ENCODE measurements at regions not wholly inside any gene's neighbourhood (a gene's known extent, or its start where the extent isn't known, plus 50 kb on each side); places are given as distances from the start of the nearest gene placed in this dataset.

GRCh38 chr9:13929013-13929412 is 384.9 kb downstream of the NFIB start:
- Histone ChIP-seq H4K20me1 (ENCODE audit: control insufficient read depth, insufficient read depth, low read depth, low read length) (no peaks in the 10 kb centered on the region), H3K36me3 (ENCODE audit: control insufficient read depth, low read length) (no peaks in the 10 kb centered on the region), H3F3A (ENCODE audit: control insufficient read depth, insufficient read depth) (no peaks in the 10 kb centered on the region), H3K27ac (ENCODE audit: low read depth, low read length) (no peak overlapping the region), H3K4me1 (ENCODE audit: control insufficient read depth, low read length) (no peaks in the 10 kb centered on the region), H3K4me3 (ENCODE audit: low read length) (no peak overlapping the region), H3K9me2 (replicated peaks; ENCODE audit: control insufficient read depth, low read length) (no peaks in the 10 kb centered on the region), H3K27me3 (ENCODE audit: control insufficient read depth, low read length) (no peaks in the 10 kb centered on the region), H3K79me2 (ENCODE audit: control insufficient read depth, low read length) (no peaks in the 10 kb centered on the region), H3K4me2 (ENCODE audit: low read length) (no peak overlapping the region), H3K9me3 (ENCODE audit: control insufficient read depth, insufficient read depth, low read length) (no peaks in the 10 kb centered on the region)
- TF ChIP-seq EZH2phosphoT487 (IDR thresholded peaks at IDR 0.05; ENCODE audit: borderline replicate concordance, low read length) (no peak), CTCF (IDR thresholded peaks at IDR 0.05; ENCODE audit: low read depth, low read length, poor library complexity, severe bottlenecking) (no peak)

GRCh38 chr9:13923381-13923780 is 390.6 kb downstream of the NFIB start:
- no peak overlapping the region for H3K4me3 ChIP-seq (ENCODE audit: low read length)
- no peaks in the 10 kb centered on the region for H3K9me2 ChIP-seq (replicated peaks; ENCODE audit: control insufficient read depth, low read length)
- TF ChIP-seq CTCF (IDR thresholded peaks at IDR 0.05; ENCODE audit: low read depth, low read length, poor library complexity, severe bottlenecking) (no peak), EZH2phosphoT487 (IDR thresholded peaks at IDR 0.05; ENCODE audit: borderline replicate concordance, low read length) (no peak)
- H3K9me3 ChIP-seq (ENCODE audit: control insufficient read depth, insufficient read depth, low read length) = no peaks in the 10 kb centered on the region; the same call in 1 of the 2 replicates
- no peak overlapping the region for H3K4me2 ChIP-seq (ENCODE audit: low read length)
- H3K4me1 ChIP-seq (ENCODE audit: control insufficient read depth, low read length) = no peaks in the 10 kb centered on the region
- H3K27ac ChIP-seq (ENCODE audit: low read depth, low read length) = no peak overlapping the region
- H3K27me3 ChIP-seq (ENCODE audit: control insufficient read depth, low read length) = no peaks in the 10 kb centered on the region
- H3K36me3 ChIP-seq (ENCODE audit: control insufficient read depth, low read length) = no peaks in the 10 kb centered on the region
- no peaks in the 10 kb centered on the region for H3F3A ChIP-seq (ENCODE audit: control insufficient read depth, insufficient read depth)
- H3K79me2 ChIP-seq (ENCODE audit: control insufficient read depth, low read length) = no peaks in the 10 kb centered on the region
- no peaks in the 10 kb centered on the region for H4K20me1 ChIP-seq (ENCODE audit: control insufficient read depth, insufficient read depth, low read depth, low read length)

- Histone ChIP-seq H3K9me3 (ENCODE audit: control insufficient read depth, insufficient read depth, low read length) (no peaks in the 10 kb centered on the region; the same call in 1 of the 2 replicates), H3K27ac (ENCODE audit: low read depth, low read length) (no peak overlapping the region), H3K79me2 (ENCODE audit: control insufficient read depth, low read length) (no peaks in the 10 kb centered on the region), H3K27me3 (ENCODE audit: control insufficient read depth, low read length) (no peaks in the 10 kb centered on the region), H3K4me3 (ENCODE audit: low read length) (no peak overlapping the region), H3K4me1 (ENCODE audit: control insufficient read depth, low read length) (no peaks in the 10 kb centered on the region), H3F3A (ENCODE audit: control insufficient read depth, insufficient read depth) (no peaks in the 10 kb centered on the region), H3K4me2 (ENCODE audit: low read length) (no peak overlapping the region), H3K36me3 (ENCODE audit: control insufficient read depth, low read length) (no peaks in the 10 kb centered on the region), H4K20me1 (ENCODE audit: control insufficient read depth, insufficient read depth, low read depth, low read length) (no peaks in the 10 kb centered on the region), H3K9me2 (replicated peaks; ENCODE audit: control insufficient read depth, low read length) (no peaks in the 10 kb centered on the region)
- no peak for TF ChIP-seq CTCF (IDR thresholded peaks at IDR 0.05; ENCODE audit: low read depth, low read length, poor library complexity, severe bottlenecking)
- no peak for TF ChIP-seq EZH2phosphoT487 (IDR thresholded peaks at IDR 0.05; ENCODE audit: borderline replicate concordance, low read length)
Measured at GRCh38 chr9:13920557-13920956, 393.4 kb downstream of the NFIB start.

- Histone ChIP-seq H3K4me3 (ENCODE audit: low read length) (no peak overlapping the region), H3F3A (ENCODE audit: control insufficient read depth, insufficient read depth) (no peaks in the 10 kb centered on the region), H3K9me3 (ENCODE audit: control insufficient read depth, insufficient read depth, low read length) (no peaks in the 10 kb centered on the region; the same call in 1 of the 2 replicates), H3K4me2 (ENCODE audit: low read length) (no peak overlapping the region), H4K20me1 (ENCODE audit: control insufficient read depth, insufficient read depth, low read depth, low read length) (no peaks in the 10 kb centered on the region), H3K36me3 (ENCODE audit: control insufficient read depth, low read length) (no peaks in the 10 kb centered on the region), H3K27me3 (ENCODE audit: control insufficient read depth, low read length) (no peaks in the 10 kb centered on the region), H3K79me2 (ENCODE audit: control insufficient read depth, low read length) (no peaks in the 10 kb centered on the region), H3K4me1 (ENCODE audit: control insufficient read depth, low read length) (no peaks in the 10 kb centered on the region), H3K27ac (ENCODE audit: low read depth, low read length) (no peak overlapping the region), H3K9me2 (replicated peaks; ENCODE audit: control insufficient read depth, low read length) (no peaks in the 10 kb centered on the region)
- TF ChIP-seq EZH2phosphoT487 (IDR thresholded peaks at IDR 0.05; ENCODE audit: borderline replicate concordance, low read length) (no peak), CTCF (IDR thresholded peaks at IDR 0.05; ENCODE audit: low read depth, low read length, poor library complexity, severe bottlenecking) (no peak)
Measured at GRCh38 chr9:13919401-13919800, 394.5 kb downstream of the NFIB start.

Data from DOHH2 (cell line).